ENCODE measurements at regions not wholly inside any gene's neighbourhood (a gene's known extent, or its start where the extent isn't known, plus 50 kb on each side); places are given as distances from the start of the nearest gene placed in this dataset.

GRCh38 chr11:8328848-8329330, 65.2 kb upstream of the LMO1 start (continued):
- TF ChIP-seq SOX13 (IDR thresholded peaks at IDR 0.05) = no peak
- TF ChIP-seq SOX13 (CRISPR knock-in tag; conservative IDR thresholded peaks at IDR 0.05 in 1 of 2, IDR thresholded peaks at IDR 0.05 in 1 of 2) = 0 out of 4 replicates have a peak, but pooled peaks of 1 of the 2 experiments have one; percentile 5
- TF ChIP-seq ZFP62 (CRISPR knock-in tag; IDR thresholded peaks at IDR 0.05) = no peak
- TF ChIP-seq CTCF (CRISPR knock-in tag; IDR thresholded peaks at IDR 0.05) = peak; percentile 78
- TF ChIP-seq, protein P1, sequence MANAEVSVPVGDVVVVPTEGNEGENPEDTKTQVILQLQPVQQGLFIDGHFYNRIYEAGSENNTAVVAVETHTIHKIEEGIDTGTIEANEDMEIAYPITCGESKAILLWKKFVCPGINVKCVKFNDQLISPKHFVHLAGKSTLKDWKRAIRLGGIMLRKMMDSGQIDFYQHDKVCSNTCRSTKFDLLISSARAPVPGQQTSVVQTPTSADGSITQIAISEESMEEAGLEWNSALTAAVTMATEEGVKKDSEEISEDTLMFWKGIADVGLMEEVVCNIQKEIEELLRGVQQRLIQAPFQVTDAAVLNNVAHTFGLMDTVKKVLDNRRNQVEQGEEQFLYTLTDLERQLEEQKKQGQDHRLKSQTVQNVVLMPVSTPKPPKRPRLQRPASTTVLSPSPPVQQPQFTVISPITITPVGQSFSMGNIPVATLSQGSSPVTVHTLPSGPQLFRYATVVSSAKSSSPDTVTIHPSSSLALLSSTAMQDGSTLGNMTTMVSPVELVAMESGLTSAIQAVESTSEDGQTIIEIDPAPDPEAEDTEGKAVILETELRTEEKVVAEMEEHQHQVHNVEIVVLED (CRISPR knock-in tag; IDR thresholded peaks at IDR 0.05; ENCODE audit: borderline replicate concordance) = no peak
- TF ChIP-seq, protein P2, sequence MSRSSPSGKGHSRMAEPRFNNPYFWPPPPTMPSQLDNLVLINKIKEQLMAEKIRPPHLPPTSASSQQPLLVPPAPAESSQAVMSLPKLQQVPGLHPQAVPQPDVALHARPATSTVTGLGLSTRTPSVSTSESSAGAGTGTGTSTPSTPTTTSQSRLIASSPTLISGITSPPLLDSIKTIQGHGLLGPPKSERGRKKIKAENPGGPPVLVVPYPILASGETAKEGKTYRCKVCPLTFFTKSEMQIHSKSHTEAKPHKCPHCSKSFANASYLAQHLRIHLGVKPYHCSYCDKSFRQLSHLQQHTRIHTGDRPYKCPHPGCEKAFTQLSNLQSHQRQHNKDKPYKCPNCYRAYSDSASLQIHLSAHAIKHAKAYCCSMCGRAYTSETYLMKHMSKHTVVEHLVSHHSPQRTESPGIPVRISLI (CRISPR knock-in tag; IDR thresholded peaks at IDR 0.05; ENCODE audit: borderline replicate concordance) = no peak
- TF ChIP-seq, protein P3, sequence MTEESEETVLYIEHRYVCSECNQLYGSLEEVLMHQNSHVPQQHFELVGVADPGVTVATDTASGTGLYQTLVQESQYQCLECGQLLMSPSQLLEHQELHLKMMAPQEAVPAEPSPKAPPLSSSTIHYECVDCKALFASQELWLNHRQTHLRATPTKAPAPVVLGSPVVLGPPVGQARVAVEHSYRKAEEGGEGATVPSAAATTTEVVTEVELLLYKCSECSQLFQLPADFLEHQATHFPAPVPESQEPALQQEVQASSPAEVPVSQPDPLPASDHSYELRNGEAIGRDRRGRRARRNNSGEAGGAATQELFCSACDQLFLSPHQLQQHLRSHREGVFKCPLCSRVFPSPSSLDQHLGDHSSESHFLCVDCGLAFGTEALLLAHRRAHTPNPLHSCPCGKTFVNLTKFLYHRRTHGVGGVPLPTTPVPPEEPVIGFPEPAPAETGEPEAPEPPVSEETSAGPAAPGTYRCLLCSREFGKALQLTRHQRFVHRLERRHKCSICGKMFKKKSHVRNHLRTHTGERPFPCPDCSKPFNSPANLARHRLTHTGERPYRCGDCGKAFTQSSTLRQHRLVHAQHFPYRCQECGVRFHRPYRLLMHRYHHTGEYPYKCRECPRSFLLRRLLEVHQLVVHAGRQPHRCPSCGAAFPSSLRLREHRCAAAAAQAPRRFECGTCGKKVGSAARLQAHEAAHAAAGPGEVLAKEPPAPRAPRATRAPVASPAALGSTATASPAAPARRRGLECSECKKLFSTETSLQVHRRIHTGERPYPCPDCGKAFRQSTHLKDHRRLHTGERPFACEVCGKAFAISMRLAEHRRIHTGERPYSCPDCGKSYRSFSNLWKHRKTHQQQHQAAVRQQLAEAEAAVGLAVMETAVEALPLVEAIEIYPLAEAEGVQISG (CRISPR knock-in tag; IDR thresholded peaks at IDR 0.05) = 0 out of 2 replicates have a peak, but pooled peaks have one; percentile 28
- peak; percentile 28; the same call in 1 of the 2 replicates for TF ChIP-seq HIVEP1 (CRISPR knock-in tag; IDR thresholded peaks at IDR 0.05)
- no peak for TF ChIP-seq MXD4 (CRISPR knock-in tag; IDR thresholded peaks at IDR 0.05)
- no peak for TF ChIP-seq ZNF230 (CRISPR knock-in tag; IDR thresholded peaks at IDR 0.05)
- TF ChIP-seq ARID2 (CRISPR knock-in tag; IDR thresholded peaks at IDR 0.05; ENCODE audit: borderline replicate concordance) = no peak
- TF ChIP-seq SCMH1 (CRISPR knock-in tag; IDR thresholded peaks at IDR 0.05; ENCODE audit: borderline replicate concordance) = no peak
- TF ChIP-seq YY1 (IDR thresholded peaks at IDR 0.05; ENCODE audit: insufficient read depth, insufficient replicate concordance, low read depth, low read length) = peak; percentile 48
- TF ChIP-seq UBTF (CRISPR knock-in tag; IDR thresholded peaks at IDR 0.05) = no peak
- TF ChIP-seq, protein P4, sequence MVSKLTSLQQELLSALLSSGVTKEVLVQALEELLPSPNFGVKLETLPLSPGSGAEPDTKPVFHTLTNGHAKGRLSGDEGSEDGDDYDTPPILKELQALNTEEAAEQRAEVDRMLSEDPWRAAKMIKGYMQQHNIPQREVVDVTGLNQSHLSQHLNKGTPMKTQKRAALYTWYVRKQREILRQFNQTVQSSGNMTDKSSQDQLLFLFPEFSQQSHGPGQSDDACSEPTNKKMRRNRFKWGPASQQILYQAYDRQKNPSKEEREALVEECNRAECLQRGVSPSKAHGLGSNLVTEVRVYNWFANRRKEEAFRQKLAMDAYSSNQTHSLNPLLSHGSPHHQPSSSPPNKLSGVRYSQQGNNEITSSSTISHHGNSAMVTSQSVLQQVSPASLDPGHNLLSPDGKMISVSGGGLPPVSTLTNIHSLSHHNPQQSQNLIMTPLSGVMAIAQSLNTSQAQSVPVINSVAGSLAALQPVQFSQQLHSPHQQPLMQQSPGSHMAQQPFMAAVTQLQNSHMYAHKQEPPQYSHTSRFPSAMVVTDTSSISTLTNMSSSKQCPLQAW (CRISPR knock-in tag; IDR thresholded peaks at IDR 0.05) = 0 out of 2 replicates have a peak, but pooled peaks have one; percentile 32
- TF ChIP-seq SAP130 (CRISPR knock-in tag; IDR thresholded peaks at IDR 0.05; ENCODE audit: low read depth) = peak; percentile 29; the same call in 1 of the 2 replicates

Data from HepG2 (cell line).